Adrenal gland (tissue), 9 donors: ENCODE measurements at regions not wholly inside any gene's neighbourhood (a gene's known extent, or its start where the extent isn't known, plus 50 kb on each side); places are given as distances from the start of the nearest gene placed in this dataset.

Experiments
- DNase-seq, 7 donors: peaks; one replicate each; pipeline ENCODE4 v3.0.0-alpha.2; 2019 to 2020
- H3K27ac ChIP-seq, 5 donors: fragments of 200-600 bp; sonication (generic) in 4 of 5; 1 replicate in 3 of 5; 2 replicates in 2 of 5; pipeline versions ENCODE4 v1.5.1 to v1.8.0; 2016 to 2020; ENCODE audit warnings: mild to moderate bottlenecking in 1 of 5
- H3K27me3 ChIP-seq: fragments of 200-600 bp; 2 replicates; pipeline ENCODE4 v1.8.0; 2021
- H3K36me3 ChIP-seq, 2 donors: fragments of 200-600 bp; replicated peaks in 1 of 2; 1 replicate in 1 of 2; 2 replicates in 1 of 2; pipeline versions ENCODE4 v1.5.1 to v1.8.0; 2018 to 2022
- H3K4me1 ChIP-seq, 2 donors: fragments of 200-600 bp; replicated peaks in 1 of 2; 1 replicate in 1 of 2; 2 replicates in 1 of 2; pipeline versions ENCODE4 v1.5.1 to v1.8.0; 2018 to 2021
- H3K4me3 ChIP-seq, 4 donors: fragments of 200-600 bp; sonication (generic) in 3 of 4; one replicate each; pipeline ENCODE4 v1.5.1; 2016 to 2018
- H3K9me3 ChIP-seq, 3 donors: fragments of 200-600 bp; sonication (generic) in 1 of 3; replicated peaks in 1 of 3; 1 replicate in 2 of 3; 2 replicates in 1 of 3; pipeline versions ENCODE4 v1.5.1 to v1.8.0; 2016 to 2021
- POLR2A ChIP-seq, 2 donors: fragments of 450-650 bp; IDR thresholded peaks; one replicate each; pipeline ENCODE4 v1.6.1; 2017; ENCODE audit warnings: antibody characterized with exemption in 2 of 2, mild to moderate bottlenecking in 2 of 2, moderate library complexity in 1 of 2
- WGBS, 4 donors: extraction: QIAGEN DNeasy Blood & Tissue Kit in 2 of 4; methylation state at CpG; one replicate each; pipeline versions ENCODE4 v1.1.5 to v1.1.7; 2013 to 2017; 5-methylcytosine and 5-hydroxymethylcytosine counted together
- intact Hi-C, 2 donors: fragments of 100-400 bp; cut with DNase I; formaldehyde crosslinking; loops; one replicate each; pipeline versions ENCODE4 v1.14.1 to v1.15.0; 2022 to 2023
- TF ChIP-seq, protein P1 (sequence below), 6 experiments: fragments of 450-650 bp in 4 of 6; fragments of 200-600 bp in 2 of 6; sonication (generic) in 1 of 6; IDR thresholded peaks; 1 replicate in 5 of 6; 2 replicates in 1 of 6; pipeline versions ENCODE4 v1.5.1 to v1.8.0; 2016 to 2021; ENCODE audit warnings: antibody characterized with exemption in 6 of 6, mild to moderate bottlenecking in 2 of 6, moderate library complexity in 1 of 6
- donor health status: healthy with polysubstance abuse.
- donor health status: Bipolar disorder and iron deficiency.
- donor health status: DM: yes; HTN: yes; CAD: no.
- donor health status: DM: no; HTN: no; CAD: no.
- donor health status: DM: no; HTN: no; CAD: no.

- peaks cover 5 to 8% of the 10 kb centered on the region in 2 donors for H3K4me1 ChIP-seq
- intact Hi-C loops = no loop called here
- H3K27me3 ChIP-seq = no peaks in the 10 kb centered on the region
- no peak for DNase-seq
- TF ChIP-seq, protein P1, sequence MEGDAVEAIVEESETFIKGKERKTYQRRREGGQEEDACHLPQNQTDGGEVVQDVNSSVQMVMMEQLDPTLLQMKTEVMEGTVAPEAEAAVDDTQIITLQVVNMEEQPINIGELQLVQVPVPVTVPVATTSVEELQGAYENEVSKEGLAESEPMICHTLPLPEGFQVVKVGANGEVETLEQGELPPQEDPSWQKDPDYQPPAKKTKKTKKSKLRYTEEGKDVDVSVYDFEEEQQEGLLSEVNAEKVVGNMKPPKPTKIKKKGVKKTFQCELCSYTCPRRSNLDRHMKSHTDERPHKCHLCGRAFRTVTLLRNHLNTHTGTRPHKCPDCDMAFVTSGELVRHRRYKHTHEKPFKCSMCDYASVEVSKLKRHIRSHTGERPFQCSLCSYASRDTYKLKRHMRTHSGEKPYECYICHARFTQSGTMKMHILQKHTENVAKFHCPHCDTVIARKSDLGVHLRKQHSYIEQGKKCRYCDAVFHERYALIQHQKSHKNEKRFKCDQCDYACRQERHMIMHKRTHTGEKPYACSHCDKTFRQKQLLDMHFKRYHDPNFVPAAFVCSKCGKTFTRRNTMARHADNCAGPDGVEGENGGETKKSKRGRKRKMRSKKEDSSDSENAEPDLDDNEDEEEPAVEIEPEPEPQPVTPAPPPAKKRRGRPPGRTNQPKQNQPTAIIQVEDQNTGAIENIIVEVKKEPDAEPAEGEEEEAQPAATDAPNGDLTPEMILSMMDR (IDR thresholded peaks at IDR 0.05) = no peak
- TF ChIP-seq POLR2A (IDR thresholded peaks at IDR 0.05) = no peak
- H3K9me3 ChIP-seq = no peaks in the 10 kb centered on the region
- no peak overlapping the region for H3K4me3 ChIP-seq
- no peaks in the 10 kb centered on the region for H3K36me3 ChIP-seq
- no peak overlapping the region for H3K27ac ChIP-seq
- 88 to 95% (median 92%) methylated on average over 7 of the region's 7 CpGs for WGBS, 4 donors
Measured at GRCh38 chr4:182066037-182066436, 177.2 kb upstream of the TENM3 start.

- WGBS, 4 donors = 78 to 82% (median 80%) methylated on average over 5 of the region's 5 CpGs
- DNase-seq = no peak
- no peak for TF ChIP-seq POLR2A (IDR thresholded peaks at IDR 0.05)
- TF ChIP-seq, protein P1 (IDR thresholded peaks at IDR 0.05) = no peak
- Histone ChIP-seq H3K27me3 (no peaks in the 10 kb centered on the region), H3K27ac (no peak overlapping the region), H3K36me3 (no peaks in the 10 kb centered on the region), H3K9me3 (no peaks in the 10 kb centered on the region), H3K4me1 (peaks cover under 1 to 4% of the 10 kb centered on the region in 2 donors), H3K4me3 (no peak overlapping the region)
- intact Hi-C loops = no loop called here
Measured at GRCh38 chr4:182067828-182068227, 175.4 kb upstream of the TENM3 start.

DNA sequence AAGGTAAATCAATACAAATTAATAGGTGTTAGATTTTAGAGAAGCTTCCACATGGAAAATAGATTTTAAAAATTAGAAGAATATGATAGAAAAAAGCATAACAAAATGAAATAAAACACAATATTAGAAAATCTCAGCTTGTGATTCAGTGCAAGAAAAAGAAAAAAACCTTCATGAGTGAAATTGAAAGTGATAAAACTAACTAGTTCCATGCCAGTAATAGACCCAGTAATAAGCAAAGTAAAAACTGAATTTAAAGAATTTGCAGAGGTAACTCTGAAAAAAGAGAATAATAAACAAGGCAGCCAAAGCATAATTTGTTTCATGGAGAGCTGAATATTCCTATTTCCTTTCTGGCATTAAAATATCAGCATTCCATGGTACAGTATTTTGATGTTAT, 174.3 kb upstream of the TENM3 start:
- no peak for DNase-seq
- H3K9me3 ChIP-seq = no peaks in the 10 kb centered on the region
- intact Hi-C loops = no loop called here
- no peak overlapping the region for H3K27ac ChIP-seq
- no peak overlapping the region for H3K4me3 ChIP-seq
- TF ChIP-seq POLR2A (IDR thresholded peaks at IDR 0.05) = no peak
- TF ChIP-seq, protein P1 (IDR thresholded peaks at IDR 0.05) = no peak
- H3K27me3 ChIP-seq = no peaks in the 10 kb centered on the region
- no peaks in the 10 kb centered on the region for H3K36me3 ChIP-seq
- H3K4me1 ChIP-seq = no peaks in the 10 kb centered on the region

- intact Hi-C loops = no loop called here
- Histone ChIP-seq H3K9me3 (no peaks in the 10 kb centered on the region), H3K4me3 (no peak overlapping the region), H3K27me3 (no peaks in the 10 kb centered on the region), H3K36me3 (no peaks in the 10 kb centered on the region), H3K27ac (no peak overlapping the region), H3K4me1 (no peaks in the 10 kb centered on the region)
- TF ChIP-seq, protein P1 (IDR thresholded peaks at IDR 0.05) = no peak
- TF ChIP-seq POLR2A (IDR thresholded peaks at IDR 0.05) = no peak
- DNase-seq = no peak
- WGBS, 4 donors = 87 to 92% (median 90%) methylated on average over 2 to 3 of the region's 3 CpGs
Measured at GRCh38 chr4:182073278-182073677, 169.9 kb upstream of the TENM3 start.
